Sigmoid colon (tissue), 4 donors: ENCODE measurements at regions not wholly inside any gene's neighbourhood (a gene's known extent, or its start where the extent isn't known, plus 50 kb on each side); places are given as distances from the start of the nearest gene placed in this dataset.

ENCODE experiments used
- CTCF ChIP-seq, 4 experiments: fragments of 450-650 bp in 3 of 4; fragments of 200-600 bp in 1 of 4; IDR thresholded peaks; one replicate each; pipeline ENCODE4 v1.5.1; 2016 to 2019; ENCODE audit warnings: antibody characterized with exemption in 4 of 4, mild to moderate bottlenecking in 3 of 4, moderate library complexity in 2 of 4
- POLR2A ChIP-seq, 2 donors: fragments of 450-650 bp; IDR thresholded peaks; one replicate each; pipeline ENCODE4 v1.6.1; 2016; ENCODE audit warnings: antibody characterized with exemption in 2 of 2, mild to moderate bottlenecking in 2 of 2, moderate library complexity in 2 of 2
- POLR2AphosphoS5 ChIP-seq, 4 donors: sonication (generic); formaldehyde crosslinking; IDR thresholded peaks; one replicate each; pipeline ENCODE4 v1.6.1; 2017; ENCODE audit warnings: antibody characterized with exemption in 4 of 4

- TF ChIP-seq POLR2A (IDR thresholded peaks at IDR 0.05) = no peak
- TF ChIP-seq POLR2AphosphoS5 (IDR thresholded peaks at IDR 0.05) = no peak
- TF ChIP-seq CTCF (IDR thresholded peaks at IDR 0.05) = no peak
Observed at GRCh38 chr3:78516937-78517336, 1250.9 kb downstream of the ROBO1 start.
